Endodermal cell (in vitro differentiated cells): ENCODE measurements at regions not wholly inside any gene's neighbourhood (a gene's known extent, or its start where the extent isn't known, plus 50 kb on each side); places are given as distances from the start of the nearest gene placed in this dataset.

Source experiments
- DNase-seq: peaks from one replicate; pipeline ENCODE4 v3.0.0-alpha.2; 2017
- H3K27ac ChIP-seq: 2 replicates; pipeline ENCODE4 v1.5.1; 2013; ENCODE audit warnings: mild to moderate bottlenecking, low read depth, low read length, moderate library complexity
- H3K27me3 ChIP-seq: 2 replicates; pipeline ENCODE4 v1.6.1; 2013; ENCODE audit warnings: mild to moderate bottlenecking, low read length, moderate library complexity; ENCODE audit not compliant: insufficient read depth, control insufficient read depth, poor library complexity, severe bottlenecking
- H3K36me3 ChIP-seq: 2 replicates; pipeline ENCODE4 v1.7.0; 2013; ENCODE audit warnings: mild to moderate bottlenecking, low read length, moderate library complexity; ENCODE audit not compliant: control insufficient read depth, insufficient read depth
- H3K4me1 ChIP-seq: one replicate; pipeline ENCODE4 v1.7.0; 2013; ENCODE audit warnings: low read length; ENCODE audit not compliant: control insufficient read depth, insufficient read depth
- H3K4me3 ChIP-seq: 2 replicates; pipeline ENCODE4 v1.5.1; 2013; ENCODE audit warnings: mild to moderate bottlenecking, low read length, moderate library complexity
- H3K9ac ChIP-seq: 2 replicates; pipeline ENCODE4 v1.6.1; 2013; ENCODE audit warnings: mild to moderate bottlenecking, low read length, moderate library complexity; ENCODE audit not compliant: poor library complexity, severe bottlenecking; ENCODE audit errors: extremely low read depth
- H3K9me3 ChIP-seq: 2 replicates; pipeline ENCODE4 v1.6.1; 2013; ENCODE audit warnings: mild to moderate bottlenecking, low read length, moderate library complexity; ENCODE audit not compliant: control insufficient read depth
- H3K27ac Mint-ChIP-seq: 2 replicates; pipeline ENCODE4 v1.8.0; 2020; ENCODE audit warnings: mixed read lengths
- H3K27me3 Mint-ChIP-seq: 2 replicates; pipeline ENCODE4 v1.8.0; 2021; ENCODE audit warnings: mild to moderate bottlenecking, mixed read lengths; ENCODE audit not compliant: insufficient read depth
- H3K36me3 Mint-ChIP-seq: 2 replicates; pipeline ENCODE4 v1.8.0; 2020; ENCODE audit warnings: low read depth, mixed read lengths
- H3K4me1 Mint-ChIP-seq: 2 replicates; pipeline ENCODE4 v1.8.0; 2020; ENCODE audit warnings: mixed read lengths
- H3K4me3 Mint-ChIP-seq: 2 replicates; pipeline ENCODE4 v1.8.0; 2020; ENCODE audit warnings: mild to moderate bottlenecking, moderate library complexity, mixed read lengths
- H3K9me3 Mint-ChIP-seq: 2 replicates; pipeline ENCODE4 v1.8.0; 2020; ENCODE audit warnings: mild to moderate bottlenecking, mixed read lengths
- WGBS, 2 experiments: methylation state at CpG; one replicate each; pipeline versions ENCODE4 v1.1.5 to v1.1.7; 2013; ENCODE audit warnings: missing lambda C conversion rate in 2 of 2, mixed read lengths in 1 of 2; ENCODE audit not compliant: insufficient coverage in 1 of 2, insufficient read length in 1 of 2; 5-methylcytosine and 5-hydroxymethylcytosine counted together
- TF ChIP-seq, protein P1 (sequence below): fragments of 200-600 bp; sonication (generic); conservative IDR thresholded peaks from 2 replicates; pipeline ENCODE4 v1.5.0; 2021; ENCODE audit warnings: antibody characterized with exemption, mild to moderate bottlenecking

DNA sequence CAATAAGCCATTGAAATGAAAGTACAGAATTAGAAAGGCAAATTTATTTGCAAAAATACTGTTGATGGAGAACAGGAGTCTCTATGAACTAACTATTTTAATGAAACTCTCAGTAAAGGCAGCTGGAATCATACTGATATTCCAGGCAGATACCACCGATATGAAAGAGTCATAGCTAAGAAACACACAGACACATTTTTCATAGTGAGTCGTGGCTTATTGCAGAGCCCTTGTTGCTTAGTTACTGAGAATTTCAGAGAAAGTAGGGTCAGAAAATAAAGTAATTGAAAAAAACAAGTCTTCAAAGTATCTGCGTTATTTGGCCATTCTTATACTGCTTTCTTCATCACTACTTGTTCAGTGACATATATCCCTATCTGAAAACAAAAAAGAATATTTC, 1890.9 kb downstream of the PCDH9 start:
- 85 to 93% methylated on average over 3 of the region's 3 CpGs for WGBS, 2 experiments
- H3K36me3 ChIP-seq, result no peaks in the 10 kb centered on the region
- no peak overlapping the region for H3K9ac ChIP-seq
- H3K4me3 ChIP-seq, result no peak overlapping the region
- H3K27ac ChIP-seq, result no peak overlapping the region
- no peaks in the 10 kb centered on the region for H3K9me3 Mint-ChIP-seq
- H3K27ac Mint-ChIP-seq, result no peak overlapping the region
- no peak for DNase-seq
- no peaks in the 10 kb centered on the region for H3K27me3 Mint-ChIP-seq
- no peaks in the 10 kb centered on the region for H3K9me3 ChIP-seq
- H3K4me3 Mint-ChIP-seq, result no peak overlapping the region
- TF ChIP-seq, protein P1, sequence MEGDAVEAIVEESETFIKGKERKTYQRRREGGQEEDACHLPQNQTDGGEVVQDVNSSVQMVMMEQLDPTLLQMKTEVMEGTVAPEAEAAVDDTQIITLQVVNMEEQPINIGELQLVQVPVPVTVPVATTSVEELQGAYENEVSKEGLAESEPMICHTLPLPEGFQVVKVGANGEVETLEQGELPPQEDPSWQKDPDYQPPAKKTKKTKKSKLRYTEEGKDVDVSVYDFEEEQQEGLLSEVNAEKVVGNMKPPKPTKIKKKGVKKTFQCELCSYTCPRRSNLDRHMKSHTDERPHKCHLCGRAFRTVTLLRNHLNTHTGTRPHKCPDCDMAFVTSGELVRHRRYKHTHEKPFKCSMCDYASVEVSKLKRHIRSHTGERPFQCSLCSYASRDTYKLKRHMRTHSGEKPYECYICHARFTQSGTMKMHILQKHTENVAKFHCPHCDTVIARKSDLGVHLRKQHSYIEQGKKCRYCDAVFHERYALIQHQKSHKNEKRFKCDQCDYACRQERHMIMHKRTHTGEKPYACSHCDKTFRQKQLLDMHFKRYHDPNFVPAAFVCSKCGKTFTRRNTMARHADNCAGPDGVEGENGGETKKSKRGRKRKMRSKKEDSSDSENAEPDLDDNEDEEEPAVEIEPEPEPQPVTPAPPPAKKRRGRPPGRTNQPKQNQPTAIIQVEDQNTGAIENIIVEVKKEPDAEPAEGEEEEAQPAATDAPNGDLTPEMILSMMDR, result no peak
- H3K27me3 ChIP-seq, result no peaks in the 10 kb centered on the region
- H3K36me3 Mint-ChIP-seq, result no peaks in the 10 kb centered on the region
- H3K4me1 Mint-ChIP-seq, result no peaks in the 10 kb centered on the region
- H3K4me1 ChIP-seq, result no peaks in the 10 kb centered on the region

DNA sequence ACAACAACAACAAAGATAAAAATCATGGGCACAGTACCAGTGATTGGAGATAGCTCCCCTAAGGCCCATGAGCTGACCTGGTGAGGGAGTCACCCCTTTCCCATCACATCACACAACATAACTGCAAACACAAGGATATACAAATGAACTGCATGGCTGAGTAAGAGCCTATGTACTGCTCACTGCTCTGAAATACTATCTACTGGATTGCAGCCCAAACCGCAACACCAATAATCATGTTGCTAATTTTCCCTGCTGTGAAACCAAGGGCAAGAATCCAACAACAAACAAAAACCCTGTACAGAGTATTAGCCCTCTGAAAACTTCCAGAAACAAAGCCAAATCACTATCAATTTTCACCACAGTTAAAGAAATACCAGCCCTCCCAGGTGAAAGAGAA, 1893.2 kb downstream of the PCDH9 start:
- DNase-seq, result no peak
- Mint-ChIP-seq H3K27ac (no peak overlapping the region), H3K4me3 (no peak overlapping the region), H3K9me3 (no peaks in the 10 kb centered on the region), H3K36me3 (no peaks in the 10 kb centered on the region), H3K27me3 (no peaks in the 10 kb centered on the region), H3K4me1 (no peaks in the 10 kb centered on the region)
- H3K27me3 ChIP-seq, result no peaks in the 10 kb centered on the region
- no peaks in the 10 kb centered on the region for H3K36me3 ChIP-seq
- TF ChIP-seq, protein P1, result no peak
- no peaks in the 10 kb centered on the region for H3K9me3 ChIP-seq
- no peaks in the 10 kb centered on the region for H3K4me1 ChIP-seq
- 80 to 92% methylated on average over 1 of the region's 1 CpG for WGBS, 2 experiments
- no peak overlapping the region for H3K9ac ChIP-seq
- H3K4me3 ChIP-seq, result no peak overlapping the region
- H3K27ac ChIP-seq, result no peak overlapping the region

DNA sequence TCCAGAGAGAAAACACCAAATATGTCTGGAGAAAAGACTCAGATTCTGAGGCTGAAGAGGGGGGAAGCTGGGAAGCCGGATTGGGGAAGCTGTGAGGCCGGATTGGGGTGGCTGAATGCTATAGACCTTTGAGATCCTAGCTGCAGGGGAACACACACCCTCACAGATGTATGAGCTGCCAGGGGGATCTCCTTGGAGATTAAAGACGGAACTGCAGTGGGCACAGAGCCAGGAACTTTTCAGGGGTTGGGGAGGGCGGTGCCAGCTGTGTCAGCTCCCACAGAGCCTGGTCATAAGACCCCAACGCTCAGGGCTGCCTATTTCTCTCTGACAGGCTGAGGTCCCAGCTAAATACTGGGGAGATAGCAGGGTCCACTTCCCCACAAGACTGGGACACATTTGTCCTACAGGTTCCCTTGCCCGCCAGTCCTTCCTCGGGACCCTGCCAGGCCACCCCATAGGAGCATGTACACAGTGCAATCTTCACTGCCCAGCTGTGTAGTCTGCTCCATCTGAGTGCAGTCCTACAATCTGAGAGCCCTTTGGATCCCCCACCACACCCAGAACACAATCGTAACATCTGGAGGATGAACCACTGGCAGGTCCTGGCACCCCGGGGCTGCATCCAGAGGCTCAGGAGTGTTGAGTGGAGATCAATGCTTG, 1893.9 kb downstream of the PCDH9 start:
- Mint-ChIP-seq H3K27me3 (no peaks in the 10 kb centered on the region), H3K27ac (peak overlapping the region; percentile 48), H3K9me3 (no peaks in the 10 kb centered on the region), H3K36me3 (no peaks in the 10 kb centered on the region), H3K4me1 (no peaks in the 10 kb centered on the region), H3K4me3 (no peak overlapping the region)
- TF ChIP-seq, protein P1, result no peak
- H3K4me1 ChIP-seq, result no peaks in the 10 kb centered on the region
- no peak overlapping the region for H3K4me3 ChIP-seq
- no peaks in the 10 kb centered on the region for H3K9me3 ChIP-seq
- no peaks in the 10 kb centered on the region for H3K27me3 ChIP-seq
- no peaks in the 10 kb centered on the region for H3K36me3 ChIP-seq
- DNase-seq, result no peak
- no peak overlapping the region for H3K9ac ChIP-seq
- 91 to 100% methylated on average over 3 to 9 of the region's 9 CpGs for WGBS, 2 experiments
- no peak overlapping the region for H3K27ac ChIP-seq
